Fibroblast of the aortic adventitia (primary cell): ENCODE measurements at regions not wholly inside any gene's neighbourhood (a gene's known extent, or its start where the extent isn't known, plus 50 kb on each side); places are given as distances from the start of the nearest gene placed in this dataset.

Source experiments
- DNase-seq: peaks from one replicate; pipeline ENCODE4 v3.0.0-alpha.2; 2010; ENCODE audit warnings: low read depth
- H3K4me3 ChIP-seq: 2 replicates; pipeline ENCODE4 v1.5.1; 2011; ENCODE audit warnings: low read depth, mild to moderate bottlenecking, control low read depth, low read length, moderate library complexity
- CTCF ChIP-seq: IDR thresholded peaks from 2 replicates; pipeline ENCODE4 v1.5.1; 2011; ENCODE audit warnings: mild to moderate bottlenecking, low read length, control low read depth, inconsistent platforms; ENCODE audit not compliant: insufficient read depth

GRCh38 chr13:76729691-76730090, 156.5 kb downstream of the KCTD12 start:
- no peak for DNase-seq
- no peak for TF ChIP-seq CTCF
- H3K4me3 ChIP-seq = no peak overlapping the region

- TF ChIP-seq CTCF = no peak
- H3K4me3 ChIP-seq = no peak overlapping the region
- DNase-seq = peak; percentile 39
These were observed 160.3 kb downstream of the KCTD12 start for GRCh38 chr13:76725896-76726295.

GRCh38 chr13:76725211-76725610, 161.0 kb downstream of the KCTD12 start:
- no peak for TF ChIP-seq CTCF
- no peak overlapping the region for H3K4me3 ChIP-seq
- peak; percentile 83 for DNase-seq

- no peak for DNase-seq
- TF ChIP-seq CTCF = no peak
- H3K4me3 ChIP-seq = no peak overlapping the region
These were observed 161.8 kb downstream of the KCTD12 start for GRCh38 chr13:76724421-76724820.

- no peak for TF ChIP-seq CTCF
- no peak overlapping the region for H3K4me3 ChIP-seq
- DNase-seq = peak; percentile 96
These were observed 162.5 kb downstream of the KCTD12 start for GRCh38 chr13:76723551-76724232.

GRCh38 chr13:76722782-76723181, 163.4 kb downstream of the KCTD12 start:
- no peak for DNase-seq
- TF ChIP-seq CTCF = no peak
- no peak overlapping the region for H3K4me3 ChIP-seq

GRCh38 chr13:76720821-76721220, 165.4 kb downstream of the KCTD12 start:
- no peak for TF ChIP-seq CTCF

More at GRCh38 chr13:76720821-76721220, 165.4 kb downstream of the KCTD12 start:
- DNase-seq = no peak
- H3K4me3 ChIP-seq = no peak overlapping the region
